A549 (cell line): ENCODE measurements at regions not wholly inside any gene's neighbourhood (a gene's known extent, or its start where the extent isn't known, plus 50 kb on each side); places are given as distances from the start of the nearest gene placed in this dataset.

Experiments
- ATAC-seq, 2 experiments: fragments of 200-7000 bp in 1 of 2; fragments of >200 bp in 1 of 2; cut with Nextera tagmentation in 1 of 2; cut with Tn5 transposase in 1 of 2; 3 replicates each; pipeline versions ENCODE4 v1.8.0 to v1.9.1; 2018 to 2020; ENCODE audit warnings: mild to moderate bottlenecking in 1 of 2, moderate library complexity in 1 of 2
- CTCF ChIA-PET: fragments of 300-600 bp; sonication (Branson Sonifier 250); formaldehyde crosslinking; extraction: SDS; loops from one replicate; lab custom pipeline; 2021; ENCODE audit warnings: antibody characterized with exemption, inconsistent platforms; lab: Yijun Ruan, JAX
- POLR2A ChIA-PET: fragments of 350-600 bp; formaldehyde crosslinking; extraction: SDS; loops from one replicate; lab custom pipeline; 2021; ENCODE audit warnings: antibody characterized with exemption, inconsistent platforms; lab: Yijun Ruan, JAX
- DNase-seq, 2 experiments: peaks; one replicate each; pipeline versions ENCODE4 v3.0.0 to v3.0.0-alpha.2; 2011 to 2016; ENCODE audit warnings: low read depth in 1 of 2, low spot score in 1 of 2
- FAIRE-seq: peaks from 2 replicates; lab custom pipeline; 2011; peaks lifted over from hg19 to GRCh38; lab: Jason Lieb, UNC
- H3K27ac ChIP-seq, 2 experiments: fragments of >200 bp; sonication (Bioruptor Twin); formaldehyde crosslinking; 3 replicates each; pipeline ENCODE4 v1.5.1; 2016 to 2017
- H3K4me1 ChIP-seq: fragments of >200 bp; sonication (Bioruptor Twin); formaldehyde crosslinking; 3 replicates; pipeline ENCODE4 v1.6.1; 2016
- H3K4me2 ChIP-seq: fragments of >200 bp; sonication (Bioruptor Twin); formaldehyde crosslinking; 3 replicates; pipeline ENCODE4 v1.6.1; 2016
- H3K4me3 ChIP-seq: fragments of >200 bp; sonication (Bioruptor Twin); formaldehyde crosslinking; 3 replicates; pipeline ENCODE4 v1.5.1; 2016
- H3K9me3 ChIP-seq: fragments of >200 bp; sonication (Bioruptor Twin); formaldehyde crosslinking; 3 replicates; pipeline ENCODE4 v1.6.1; 2016
- ATOH8 ChIP-seq: fragments of 250-450 bp; sonication (Bioruptor Pico); IDR thresholded peaks from 2 replicates; pipeline ENCODE4 v1.5.0; 2020; ENCODE audit warnings: low read depth, mild to moderate bottlenecking, moderate library complexity
- CHD4 ChIP-seq: fragments of 200-600 bp; sonication (generic); IDR thresholded peaks from 2 replicates; pipeline ENCODE4 v1.6.1; 2016; ENCODE audit warnings: antibody characterized with exemption, mild to moderate bottlenecking, borderline replicate concordance
- CTCF ChIP-seq: fragments of >200 bp; sonication (Bioruptor Twin); formaldehyde crosslinking; IDR thresholded peaks from 3 replicates; pipeline ENCODE4 v1.5.1; 2016
- EHMT2 ChIP-seq: fragments of 200-600 bp; sonication (generic); IDR thresholded peaks from 2 replicates; pipeline ENCODE4 v1.6.1; 2016; ENCODE audit warnings: antibody characterized with exemption, low read depth, mild to moderate bottlenecking, moderate library complexity
- HEYL ChIP-seq: fragments of 250-450 bp; sonication (Bioruptor Pico); IDR thresholded peaks from 2 replicates; pipeline ENCODE4 v1.8.0; 2021; ENCODE audit warnings: mild to moderate bottlenecking, moderate library complexity
- JUN ChIP-seq, 2 experiments: fragments of >200 bp; sonication (Bioruptor Twin); formaldehyde crosslinking; IDR thresholded peaks; 2 replicates in 1 of 2; 3 replicates in 1 of 2; pipeline ENCODE4 v1.6.1; 2016 to 2017
- JUNB ChIP-seq: fragments of >200 bp; sonication (Bioruptor Twin); formaldehyde crosslinking; IDR thresholded peaks from 2 replicates; pipeline ENCODE4 v1.6.1; 2016
- KDM1A ChIP-seq: fragments of 200-600 bp; sonication (generic); IDR thresholded peaks from 2 replicates; pipeline ENCODE4 v1.6.1; 2016; ENCODE audit warnings: low read depth, mild to moderate bottlenecking
- KDM5A ChIP-seq: fragments of 200-600 bp; sonication (generic); IDR thresholded peaks from 2 replicates; pipeline ENCODE4 v1.6.1; 2016; ENCODE audit warnings: antibody characterized with exemption, mild to moderate bottlenecking
- MAX ChIP-seq: IDR thresholded peaks from 2 replicates; pipeline ENCODE4 v1.6.1; 2012
- MYC ChIP-seq: IDR thresholded peaks from 2 replicates; pipeline ENCODE4 v1.6.1; 2012; ENCODE audit warnings: mild to moderate bottlenecking, inconsistent platforms, low read length, improper control_type of control experiment, borderline replicate concordance
- NFE2L2 ChIP-seq: fragments of 150-350 bp; conservative IDR thresholded peaks from 2 replicates; pipeline ENCODE4 v1.6.1; 2014; ENCODE audit warnings: low read length
- NPAS2 ChIP-seq: fragments of 250-450 bp; sonication (Bioruptor Pico); IDR thresholded peaks from 2 replicates; pipeline ENCODE4 v1.8.0; 2022; ENCODE audit warnings: mild to moderate bottlenecking, moderate library complexity, borderline replicate concordance
- PBX3 ChIP-seq: IDR thresholded peaks from 2 replicates; pipeline ENCODE4 v1.6.1; 2012
- PHF8 ChIP-seq: fragments of 200-600 bp; sonication (generic); IDR thresholded peaks from 2 replicates; pipeline ENCODE4 v1.6.1; 2016; ENCODE audit warnings: low read depth, mild to moderate bottlenecking, antibody characterized with exemption, moderate library complexity, borderline replicate concordance
- POLR2A ChIP-seq: IDR thresholded peaks from 2 replicates; pipeline ENCODE4 v1.6.1; 2012; ENCODE audit warnings: mild to moderate bottlenecking, low read length
- POLR2AphosphoS2 ChIP-seq: conservative IDR thresholded peaks from 2 replicates; pipeline ENCODE4 v1.6.1; 2012; ENCODE audit warnings: low read length, improper control_type of control experiment, inconsistent platforms
- RCOR1 ChIP-seq: fragments of 150-350 bp; IDR thresholded peaks from 2 replicates; pipeline ENCODE4 v1.6.1; 2014; ENCODE audit warnings: antibody characterized with exemption, low read length, low read depth
- SREBF2 ChIP-seq: fragments of 450-650 bp; IDR thresholded peaks from 2 replicates; pipeline ENCODE4 v1.6.1; 2014; ENCODE audit warnings: mild to moderate bottlenecking, moderate library complexity
- ZC3H11A ChIP-seq: fragments of 450-650 bp; IDR thresholded peaks from 2 replicates; pipeline ENCODE4 v1.6.1; 2014; ENCODE audit warnings: antibody characterized with exemption, mild to moderate bottlenecking
- ZSCAN20 ChIP-seq: fragments of 250-450 bp; sonication (Bioruptor Pico); IDR thresholded peaks from 2 replicates; pipeline ENCODE4 v1.8.0; 2022; ENCODE audit warnings: mild to moderate bottlenecking, moderate library complexity
- WGBS: methylation state at CpG from one replicate; pipeline ENCODE4 v1.1.6; 2017; ENCODE audit errors: missing lambda C conversion rate; 5-methylcytosine and 5-hydroxymethylcytosine counted together

DNA sequence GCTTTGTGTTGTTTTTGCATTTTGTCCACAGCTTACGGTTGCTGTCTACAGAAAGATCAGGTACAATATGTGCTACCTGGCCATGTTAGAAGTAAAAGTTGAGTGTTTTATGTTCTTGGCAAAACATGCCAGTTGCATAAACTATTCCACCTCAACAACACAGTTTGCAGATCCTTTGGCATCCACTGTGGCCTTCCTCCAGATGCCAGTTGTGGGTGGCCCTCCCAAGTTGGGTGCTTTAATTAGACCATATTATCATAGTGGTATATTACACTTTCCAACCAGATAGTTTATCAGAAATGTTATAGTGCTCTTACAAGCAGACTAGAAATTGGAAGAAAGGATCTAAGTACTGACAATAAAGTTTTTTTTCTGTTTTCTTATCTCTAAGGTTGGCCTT lies 386.9 kb upstream of the KCNN2 start:
- Histone ChIP-seq H3K4me3 (no peak overlapping the region), H3K9me3 (no peaks in the 10 kb centered on the region), H3K27ac (no peak overlapping the region), H3K4me1 (no peaks in the 10 kb centered on the region), H3K4me2 (no peak overlapping the region)
- no peak for TF ChIP-seq KDM5A
- TF ChIP-seq MAX: no peak
- TF ChIP-seq ZSCAN20: no peak
- no peak for TF ChIP-seq RCOR1
- no peak for TF ChIP-seq ZC3H11A
- TF ChIP-seq CTCF: no peak
- POLR2A ChIA-PET: no interaction called here
- 0% methylated on average over 1 of the region's 1 CpG for WGBS
- DNase-seq (no peak), FAIRE-seq (no peak), ATAC-seq (no peak)
- CTCF ChIA-PET: interaction anchor here (1.6 kb wide), 1 partner anchor 17 kb away, joined by 3 read pairs; no protein-coding TSS in a partner anchor

GRCh38 chr5:113984928-113985327 lies 376.9 kb upstream of the KCNN2 start:
- Histone ChIP-seq H3K27ac (no peak overlapping the region), H3K4me3 (no peak overlapping the region), H3K4me1 (no peaks in the 10 kb centered on the region), H3K9me3 (no peaks in the 10 kb centered on the region), H3K4me2 (no peak overlapping the region)
- TF ChIP-seq MYC: no peak
- no peak for TF ChIP-seq NPAS2 (CRISPR knock-in tag)
- no peak for TF ChIP-seq CHD4
- no peak for TF ChIP-seq EHMT2
- no peak for TF ChIP-seq KDM1A
- TF ChIP-seq RCOR1: no peak
- TF ChIP-seq NFE2L2: no peak
- no peak for TF ChIP-seq POLR2A
- TF ChIP-seq MAX: no peak
- no peak for TF ChIP-seq POLR2AphosphoS2
- TF ChIP-seq SREBF2: no peak
- no peak for TF ChIP-seq ATOH8 (CRISPR knock-in tag)
- no peak for TF ChIP-seq ZC3H11A
- TF ChIP-seq JUN (IDR thresholded peaks at IDR 0.05): no peak
- TF ChIP-seq PHF8: no peak
- no peak for TF ChIP-seq KDM5A
- no peak for TF ChIP-seq PBX3
- TF ChIP-seq HEYL (CRISPR knock-in tag): no peak
- ChIA-PET CTCF (no interaction called here), POLR2A (no interaction called here)
- ATAC-seq: no peak
- 32% methylated on average over 2 of the region's 2 CpGs for WGBS
- no peak for FAIRE-seq
- DNase-seq: no peak

DNA sequence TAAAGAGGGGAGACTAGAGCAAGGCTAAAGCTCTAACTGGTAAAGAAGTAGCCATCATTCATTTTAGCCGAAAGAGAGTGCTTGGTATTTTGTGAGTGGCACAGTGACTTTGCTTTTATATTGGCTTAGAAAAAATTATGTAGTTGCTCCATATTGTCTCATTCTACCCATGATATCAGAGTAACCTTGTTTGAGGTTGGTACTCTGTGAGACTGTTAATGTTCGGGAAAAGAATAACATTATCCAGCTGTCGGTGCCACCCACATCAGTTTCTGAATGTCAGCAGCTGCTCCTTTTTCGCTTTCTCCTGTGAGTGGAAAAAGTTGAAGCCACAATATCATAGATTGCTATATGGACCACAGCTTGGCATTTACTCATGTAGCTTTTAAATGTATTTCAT lies 376.4 kb upstream of the KCNN2 start:
- TF ChIP-seq EHMT2 (no peak), POLR2A (no peak), JUNB (no peak)
- TF ChIP-seq, all 56 proteins: peak for 0
- FAIRE-seq (no peak), DNase-seq (no peak), ATAC-seq (no peak)
- CTCF ChIA-PET: no interaction called here
- H3K27ac ChIP-seq: no peak overlapping the region
- H3K4me1 ChIP-seq: no peaks in the 10 kb centered on the region
- WGBS: 31% methylated on average over 4 of the region's 4 CpGs
- H3K4me2 ChIP-seq: no peak overlapping the region
- H3K4me3 ChIP-seq: no peak overlapping the region
- H3K9me3 ChIP-seq: no peaks in the 10 kb centered on the region
- POLR2A ChIA-PET: no interaction called here
